Left ventricle myocardium inferior (tissue), 1 donor: ENCODE measurements at regions not wholly inside any gene's neighbourhood (a gene's known extent, or its start where the extent isn't known, plus 50 kb on each side); places are given as distances from the start of the nearest gene placed in this dataset.

Experiments used
- DNase-seq: peaks from one replicate; pipeline ENCODE4 v3.0.0-alpha.2; 2020
- H3K27ac ChIP-seq: fragments of 200-600 bp; replicated peaks from 2 replicates; pipeline ENCODE4 v1.8.0; 2021
- H3K27me3 ChIP-seq: fragments of 200-600 bp; 2 replicates; pipeline ENCODE4 v1.8.0; 2021; ENCODE audit warnings: low read depth
- H3K36me3 ChIP-seq: fragments of 200-600 bp; 2 replicates; pipeline ENCODE4 v1.8.0; 2021
- H3K4me1 ChIP-seq: fragments of 200-600 bp; 2 replicates; pipeline ENCODE4 v1.8.0; 2021
- H3K4me3 ChIP-seq: fragments of 200-600 bp; 2 replicates; pipeline ENCODE4 v1.8.0; 2021; ENCODE audit warnings: mild to moderate bottlenecking, moderate library complexity
- H3K9me3 ChIP-seq: fragments of 200-600 bp; replicated peaks from 2 replicates; pipeline ENCODE4 v1.8.0; 2021
- intact Hi-C: fragments of 100-400 bp; cut with micrococcal nuclease; formaldehyde crosslinking; loops from one replicate; pipeline ENCODE4 v1.11.0; 2022
- TF ChIP-seq, protein P1 (sequence below): fragments of 200-600 bp; IDR thresholded peaks from 2 replicates; pipeline ENCODE4 v1.8.0; 2021; ENCODE audit warnings: antibody characterized with exemption, mild to moderate bottlenecking, borderline replicate concordance
- donor health status: DM: no; HTN: yes; CAD: no; lungs with severe emphysema.

DNA sequence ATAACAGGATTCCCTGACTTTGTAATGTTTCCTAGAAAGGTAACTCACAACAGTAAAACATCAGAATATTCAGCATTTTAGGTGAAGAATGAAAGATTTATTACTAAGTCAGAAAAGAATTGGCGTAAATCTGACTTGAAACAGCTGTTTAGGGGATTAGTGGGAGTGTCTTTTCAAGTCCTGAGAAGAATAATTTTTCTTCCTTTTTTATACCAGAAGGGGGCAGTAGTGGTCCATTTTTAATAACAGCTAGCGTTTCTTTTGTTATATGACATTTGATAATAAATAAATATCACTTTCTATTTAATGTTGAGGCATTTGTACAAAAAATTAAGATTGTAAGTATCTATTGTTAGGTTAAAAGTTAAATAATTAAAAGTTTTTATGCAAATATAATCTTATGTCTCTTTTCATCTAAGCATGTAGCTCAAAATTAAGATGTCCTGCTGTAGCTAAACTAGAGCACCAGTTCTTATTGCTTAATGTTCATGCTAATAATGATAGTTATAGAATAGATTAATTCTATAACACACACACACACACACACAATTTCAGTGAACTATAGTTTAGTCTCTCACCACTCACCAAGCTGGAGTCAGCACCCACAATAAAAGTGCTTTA lies 258.7 kb upstream of the ARRDC3 start:
- no peak for DNase-seq
- intact Hi-C loops: no loop called here
- TF ChIP-seq, protein P1, sequence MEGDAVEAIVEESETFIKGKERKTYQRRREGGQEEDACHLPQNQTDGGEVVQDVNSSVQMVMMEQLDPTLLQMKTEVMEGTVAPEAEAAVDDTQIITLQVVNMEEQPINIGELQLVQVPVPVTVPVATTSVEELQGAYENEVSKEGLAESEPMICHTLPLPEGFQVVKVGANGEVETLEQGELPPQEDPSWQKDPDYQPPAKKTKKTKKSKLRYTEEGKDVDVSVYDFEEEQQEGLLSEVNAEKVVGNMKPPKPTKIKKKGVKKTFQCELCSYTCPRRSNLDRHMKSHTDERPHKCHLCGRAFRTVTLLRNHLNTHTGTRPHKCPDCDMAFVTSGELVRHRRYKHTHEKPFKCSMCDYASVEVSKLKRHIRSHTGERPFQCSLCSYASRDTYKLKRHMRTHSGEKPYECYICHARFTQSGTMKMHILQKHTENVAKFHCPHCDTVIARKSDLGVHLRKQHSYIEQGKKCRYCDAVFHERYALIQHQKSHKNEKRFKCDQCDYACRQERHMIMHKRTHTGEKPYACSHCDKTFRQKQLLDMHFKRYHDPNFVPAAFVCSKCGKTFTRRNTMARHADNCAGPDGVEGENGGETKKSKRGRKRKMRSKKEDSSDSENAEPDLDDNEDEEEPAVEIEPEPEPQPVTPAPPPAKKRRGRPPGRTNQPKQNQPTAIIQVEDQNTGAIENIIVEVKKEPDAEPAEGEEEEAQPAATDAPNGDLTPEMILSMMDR: peak; percentile 67
- Histone ChIP-seq H3K36me3 (no peaks in the 10 kb centered on the region), H3K27me3 (no peaks in the 10 kb centered on the region), H3K4me1 (peaks cover 2% of the 10 kb centered on the region), H3K9me3 (no peaks in the 10 kb centered on the region), H3K4me3 (no peak overlapping the region), H3K27ac (no peak overlapping the region)

DNA sequence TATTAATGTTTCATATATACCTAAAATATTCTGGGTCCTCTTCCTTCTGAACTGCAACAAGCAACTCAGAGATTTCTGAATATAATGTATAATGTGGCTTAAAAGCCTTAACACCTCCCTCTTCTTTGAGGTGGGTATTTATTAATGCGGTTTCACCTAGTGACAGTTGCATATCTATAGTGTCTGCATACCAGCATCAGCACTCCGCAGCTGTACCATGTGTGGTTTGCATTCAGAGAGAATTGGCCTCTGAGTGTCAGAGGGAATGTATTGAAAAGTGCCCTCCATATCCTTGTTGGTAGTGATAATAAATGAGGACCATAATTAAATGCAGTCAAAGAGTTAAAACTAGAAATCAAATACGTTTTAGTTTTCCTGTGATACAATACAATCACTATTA lies 256.6 kb upstream of the ARRDC3 start:
- Histone ChIP-seq H3K27me3 (no peaks in the 10 kb centered on the region), H3K27ac (no peak overlapping the region), H3K36me3 (no peaks in the 10 kb centered on the region), H3K9me3 (no peaks in the 10 kb centered on the region), H3K4me1 (peaks cover 2% of the 10 kb centered on the region), H3K4me3 (no peak overlapping the region)
- TF ChIP-seq, protein P1: no peak
- no peak for DNase-seq
- intact Hi-C loops: no loop called here

DNA sequence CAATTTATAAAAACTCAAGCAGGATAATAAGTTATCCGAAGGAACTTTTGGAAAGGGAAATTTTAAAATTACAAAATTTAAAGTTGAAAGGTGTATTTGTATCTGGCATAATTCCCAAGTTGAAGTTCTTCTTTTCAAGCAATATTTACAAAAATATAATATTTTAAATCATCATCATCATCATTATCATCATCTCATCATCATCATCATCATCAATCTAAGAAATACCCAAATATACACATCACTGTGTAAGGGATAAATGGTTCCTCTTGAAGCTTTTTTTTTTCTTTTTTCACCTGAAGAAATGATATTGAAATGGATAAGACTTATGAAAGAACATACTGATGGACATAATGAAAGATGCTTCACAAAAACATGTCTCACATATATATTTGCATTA lies 254.9 kb upstream of the ARRDC3 start:
- H3K4me1 ChIP-seq: peaks cover 2% of the 10 kb centered on the region
- no peaks in the 10 kb centered on the region for H3K36me3 ChIP-seq
- no peaks in the 10 kb centered on the region for H3K27me3 ChIP-seq
- H3K27ac ChIP-seq: no peak overlapping the region
- H3K4me3 ChIP-seq: no peak overlapping the region
- intact Hi-C loops: no loop called here
- no peaks in the 10 kb centered on the region for H3K9me3 ChIP-seq
- DNase-seq: no peak
- TF ChIP-seq, protein P1: no peak

DNA sequence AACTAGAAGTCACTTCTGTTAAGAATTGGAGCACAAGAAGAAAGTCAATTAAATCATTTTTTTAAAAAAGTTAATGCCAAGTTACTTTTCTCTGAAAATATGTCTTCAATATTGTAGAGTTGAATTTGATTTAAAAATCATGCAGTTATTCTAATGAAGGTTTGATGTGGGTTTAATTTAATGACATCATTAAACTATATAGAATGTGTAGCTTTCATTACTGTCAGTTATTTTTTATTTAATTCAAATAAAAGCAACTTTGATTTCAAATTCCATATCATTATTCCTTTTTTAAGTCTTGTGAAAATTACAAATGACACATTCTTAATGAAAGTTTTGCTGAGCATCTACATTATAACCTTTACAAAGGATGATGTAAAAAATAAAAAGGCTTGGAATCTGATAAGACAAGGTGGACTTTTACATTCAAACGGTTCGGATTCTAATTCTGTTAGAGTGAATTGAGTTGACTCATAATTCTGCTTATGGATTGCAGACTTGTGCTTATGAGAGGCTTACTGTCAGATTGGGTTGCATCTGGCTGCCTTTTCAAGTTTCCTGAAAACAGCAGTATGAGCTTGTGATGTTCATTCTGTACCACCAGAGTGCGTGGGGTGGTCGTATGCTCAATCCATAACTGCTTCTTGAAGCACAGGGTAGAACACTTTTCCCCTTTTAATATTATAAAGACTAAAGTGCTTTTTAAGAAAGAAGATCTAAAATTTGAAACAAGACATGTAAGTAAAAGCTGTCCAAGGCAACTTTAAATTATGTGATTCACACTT lies 253.0 kb upstream of the ARRDC3 start:
- H3K27me3 ChIP-seq: no peaks in the 10 kb centered on the region
- H3K27ac ChIP-seq: no peak overlapping the region
- H3K36me3 ChIP-seq: no peaks in the 10 kb centered on the region
- intact Hi-C loops: no loop called here
- no peaks in the 10 kb centered on the region for H3K4me1 ChIP-seq
- no peak overlapping the region for H3K4me3 ChIP-seq
- TF ChIP-seq, protein P1: no peak
- no peak for DNase-seq
- H3K9me3 ChIP-seq: no peaks in the 10 kb centered on the region

DNA sequence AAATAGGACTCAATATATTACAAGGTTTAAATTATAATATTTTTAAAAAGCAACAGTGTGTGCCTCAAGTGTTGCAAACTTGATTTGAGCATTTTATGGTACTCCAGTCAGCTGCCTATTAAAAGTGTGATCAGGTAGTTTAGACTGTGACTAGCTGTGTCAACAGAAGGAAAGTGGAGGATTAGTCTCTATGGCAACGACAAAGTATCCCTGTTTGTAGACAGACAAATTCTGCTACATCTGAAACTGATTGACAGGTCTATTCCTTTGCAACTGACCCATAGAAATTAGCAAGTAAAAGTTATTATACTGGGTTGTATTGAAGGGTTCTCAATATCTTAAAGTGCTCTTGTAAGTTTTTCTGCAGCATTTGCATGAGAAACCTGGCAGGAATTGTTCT lies 249.8 kb upstream of the ARRDC3 start:
- no peaks in the 10 kb centered on the region for H3K27me3 ChIP-seq
- TF ChIP-seq, protein P1: no peak
- no peaks in the 10 kb centered on the region for H3K36me3 ChIP-seq
- no peaks in the 10 kb centered on the region for H3K4me1 ChIP-seq
- intact Hi-C loops: no loop called here
- H3K27ac ChIP-seq: no peak overlapping the region
- no peak overlapping the region for H3K4me3 ChIP-seq
- no peak for DNase-seq
- H3K9me3 ChIP-seq: no peaks in the 10 kb centered on the region
